GM06990 (cell line): ENCODE measurements at regions not wholly inside any gene's neighbourhood (a gene's known extent, or its start where the extent isn't known, plus 50 kb on each side); places are given as distances from the start of the nearest gene placed in this dataset.

Source experiments
- DNase-seq: peaks from one replicate; pipeline ENCODE4 v3.0.0-alpha.2; 2011; ENCODE audit not compliant: insufficient read length; ENCODE audit errors: extremely low read depth
- H3K27me3 ChIP-seq: replicated peaks from 2 replicates; pipeline ENCODE4 v1.6.0; 2011; ENCODE audit warnings: low read length; ENCODE audit not compliant: control insufficient read depth, insufficient read depth
- H3K36me3 ChIP-seq: 2 replicates; pipeline ENCODE4 v1.5.1; 2011; ENCODE audit warnings: low read length; ENCODE audit not compliant: control insufficient read depth, insufficient read depth
- H3K4me3 ChIP-seq: replicated peaks from 2 replicates; pipeline ENCODE4 v1.5.1; 2011; ENCODE audit warnings: low read depth, mild to moderate bottlenecking, control low read depth, low read length
- CTCF ChIP-seq: IDR thresholded peaks from 2 replicates; pipeline ENCODE4 v1.5.1; 2011; ENCODE audit warnings: low read length, control low read depth, mild to moderate bottlenecking, inconsistent platforms; ENCODE audit not compliant: insufficient read depth, poor library complexity, severe bottlenecking

GRCh38 chr6:14359438-14359837 lies 241.9 kb downstream of the CD83 start:
- Histone ChIP-seq H3K27me3 (no peaks in the 10 kb centered on the region; the same call in 1 of the 2 replicates), H3K36me3 (no peaks in the 10 kb centered on the region), H3K4me3 (no peak overlapping the region)
- DNase-seq = no peak
- no peak for TF ChIP-seq CTCF

- DNase-seq = no peak
- H3K4me3 ChIP-seq = no peak overlapping the region
- TF ChIP-seq CTCF = no peak
- H3K36me3 ChIP-seq = no peaks in the 10 kb centered on the region
- no peaks in the 10 kb centered on the region; the same call in 1 of the 2 replicates for H3K27me3 ChIP-seq
Measured at GRCh38 chr6:14360565-14360964, 243.0 kb downstream of the CD83 start.

- TF ChIP-seq CTCF = no peak
- DNase-seq = no peak
- H3K36me3 ChIP-seq = no peaks in the 10 kb centered on the region
- no peaks in the 10 kb centered on the region; the same call in 1 of the 2 replicates for H3K27me3 ChIP-seq
- no peak overlapping the region for H3K4me3 ChIP-seq
Measured at GRCh38 chr6:14361297-14361696, 243.7 kb downstream of the CD83 start.

GRCh38 chr6:14361956-14362587 lies 244.5 kb downstream of the CD83 start:
- TF ChIP-seq CTCF = no peak
- no peak for DNase-seq
- Histone ChIP-seq H3K27me3 (no peaks in the 10 kb centered on the region; the same call in 1 of the 2 replicates), H3K36me3 (no peaks in the 10 kb centered on the region), H3K4me3 (no peak overlapping the region)

GRCh38 chr6:14364370-14364769 lies 246.8 kb downstream of the CD83 start:
- no peak for DNase-seq
- no peak overlapping the region for H3K4me3 ChIP-seq
- no peaks in the 10 kb centered on the region for H3K36me3 ChIP-seq
- no peaks in the 10 kb centered on the region; the same call in 1 of the 2 replicates for H3K27me3 ChIP-seq
- no peak for TF ChIP-seq CTCF

GRCh38 chr6:14365393-14365792 lies 247.8 kb downstream of the CD83 start:
- Histone ChIP-seq H3K27me3 (no peaks in the 10 kb centered on the region; the same call in 1 of the 2 replicates), H3K4me3 (no peak overlapping the region), H3K36me3 (no peaks in the 10 kb centered on the region)
- no peak for TF ChIP-seq CTCF
- DNase-seq = no peak
